GM12878 (cell line): ENCODE measurements at regions not wholly inside any gene's neighbourhood (a gene's known extent, or its start where the extent isn't known, plus 50 kb on each side); places are given as distances from the start of the nearest gene placed in this dataset.

ENCODE experiments used
- ATAC-seq: fragments of 200-7000 bp; cut with Tn5 transposase; 3 replicates; pipeline ENCODE4 v1.9.1; 2020; ENCODE audit warnings: mild to moderate bottlenecking, moderate library complexity
- BruUV-seq: library from RNA; stranded (reverse); fragments of 400-500 nt; replicated peaks from 2 replicates; lab custom pipeline; 2021; lab: Mats Ljungman, UMichigan
- CTCF ChIA-PET: fragments of 300-600 bp; sonication (Branson Sonifier 250); formaldehyde crosslinking; extraction: SDS; loops from one replicate; lab custom pipeline; 2021; ENCODE audit warnings: inconsistent platforms; lab: Yijun Ruan, JAX
- POLR2A ChIA-PET: fragments of 350-600 bp; formaldehyde crosslinking; extraction: SDS; loops from one replicate; lab custom pipeline; 2021; ENCODE audit warnings: inconsistent platforms; lab: Charles Lee
- RAD21 ChIA-PET: fragments of 300-600 bp; sonication (Branson Sonifier 250); formaldehyde crosslinking; loops from one replicate; lab custom pipeline; 2023; ENCODE audit warnings: antibody characterized with exemption; ENCODE audit not compliant: unreplicated experiment; lab: Charles Lee
- SMC1A ChIA-PET: fragments of 300-600 bp; sonication (Branson Sonifier 250); formaldehyde crosslinking; loops from one replicate; lab custom pipeline; 2023; ENCODE audit not compliant: unreplicated experiment, uncharacterized antibody; lab: Charles Lee
- DNase-seq: peaks from one replicate; pipeline ENCODE4 v3.0.0-alpha.2; 2011; ENCODE audit warnings: low read depth, low spot score
- FAIRE-seq: peaks from 3 replicates; lab custom pipeline; 2011; peaks lifted over from hg19 to GRCh38; lab: Jason Lieb, UNC
- H2AFZ ChIP-seq: 2 replicates; pipeline ENCODE4 v1.6.0; 2011; ENCODE audit warnings: low read depth, low read length, control low read depth; ENCODE audit not compliant: control insufficient read depth
- H3K27ac ChIP-seq: 2 replicates; pipeline ENCODE4 v1.5.1; 2011; ENCODE audit warnings: control low read depth; ENCODE audit not compliant: control insufficient read depth, insufficient read depth
- H3K27me3 ChIP-seq, 2 experiments: replicated peaks in 1 of 2; 2 replicates each; pipeline versions ENCODE4 v1.6.0 to v1.6.1; 2011; ENCODE audit warnings: low read length in 1 of 2; ENCODE audit not compliant: control insufficient read depth in 2 of 2, insufficient read depth in 2 of 2
- H3K36me3 ChIP-seq, 2 experiments: 2 replicates each; pipeline ENCODE4 v1.5.1; 2011; ENCODE audit warnings: low read length in 1 of 2; ENCODE audit not compliant: control insufficient read depth in 2 of 2, insufficient read depth in 2 of 2
- H3K4me1 ChIP-seq: 2 replicates; pipeline ENCODE4 v1.6.1; 2011; ENCODE audit warnings: mild to moderate bottlenecking, low read length, moderate library complexity, mixed read lengths; ENCODE audit not compliant: control insufficient read depth, insufficient read depth
- H3K4me2 ChIP-seq: 2 replicates; pipeline ENCODE4 v1.6.0; 2011; ENCODE audit warnings: control low read depth; ENCODE audit not compliant: control insufficient read depth, insufficient read depth
- H3K4me3 ChIP-seq: fragments of 200-600 bp; sonication (generic); 2 replicates; pipeline ENCODE4 v1.5.1; 2016
- H3K79me2 ChIP-seq: 2 replicates; pipeline ENCODE4 v1.6.0; 2011; ENCODE audit warnings: low read length; ENCODE audit not compliant: control insufficient read depth, insufficient read depth
- H3K9ac ChIP-seq: 2 replicates; pipeline ENCODE4 v1.8.0; 2011; ENCODE audit warnings: low read length, control low read depth, mixed read lengths; ENCODE audit not compliant: control insufficient read depth, insufficient read depth
- H3K9me3 ChIP-seq: replicated peaks from 3 replicates; pipeline ENCODE4 v1.5.1; 2011; ENCODE audit warnings: mild to moderate bottlenecking, low read length; ENCODE audit not compliant: control insufficient read depth, insufficient read depth
- H4K20me1 ChIP-seq: 2 replicates; pipeline ENCODE4 v1.6.0; 2011; ENCODE audit not compliant: control insufficient read depth, insufficient read depth
- ASH2L ChIP-seq: fragments of 300-600, 200-600 bp; sonication (generic); IDR thresholded peaks from 2 replicates; pipeline ENCODE4 v1.6.1; 2017; ENCODE audit warnings: low read depth, mild to moderate bottlenecking, borderline replicate concordance
- CBX5 ChIP-seq: sonication (generic); IDR thresholded peaks from 2 replicates; pipeline ENCODE4 v1.6.1; 2016; ENCODE audit warnings: low read depth, moderate library complexity, mild to moderate bottlenecking, inconsistent platforms
- E2F8 ChIP-seq: fragments of 450-650 bp; IDR thresholded peaks from 2 replicates; pipeline ENCODE4 v1.6.1; 2018; ENCODE audit warnings: mild to moderate bottlenecking, low read depth, moderate library complexity; ENCODE audit not compliant: partially characterized antibody
- ELK1 ChIP-seq: IDR thresholded peaks from 2 replicates; pipeline ENCODE4 v1.6.1; 2012; ENCODE audit warnings: low read depth, low read length, improper control_type of control experiment
- EP300 ChIP-seq, 2 experiments: fragments of 150-350 bp in 1 of 2; IDR thresholded peaks; 2 replicates each; pipeline ENCODE4 v1.6.1; 2011 to 2012; ENCODE audit warnings: low read depth in 2 of 2, low read length in 2 of 2, borderline replicate concordance in 1 of 2, improper control_type of control experiment in 1 of 2, inconsistent platforms in 1 of 2; ENCODE audit not compliant: control insufficient read depth in 1 of 2
- ESRRA ChIP-seq: IDR thresholded peaks from 2 replicates; pipeline ENCODE4 v1.6.1; 2012; ENCODE audit warnings: mild to moderate bottlenecking, low read length, improper control_type of control experiment
- FOS ChIP-seq: IDR thresholded peaks from 3 replicates; pipeline ENCODE4 v1.6.1; 2011; ENCODE audit warnings: borderline replicate concordance; ENCODE audit not compliant: insufficient read length; ENCODE audit errors: extremely low read depth
- IRF4 ChIP-seq: IDR thresholded peaks from 2 replicates; pipeline ENCODE4 v1.6.1; 2011; ENCODE audit warnings: low read depth, low read length
- KLF5 ChIP-seq: fragments of 450-650 bp; IDR thresholded peaks from 2 replicates; pipeline ENCODE4 v1.6.1; 2014; ENCODE audit warnings: mild to moderate bottlenecking; ENCODE audit not compliant: partially characterized antibody
- MTA3 ChIP-seq: IDR thresholded peaks from 2 replicates; pipeline ENCODE4 v1.6.1; 2012; ENCODE audit warnings: low read length, inconsistent platforms, borderline replicate concordance
- PRDM15 ChIP-seq: fragments of 450-650 bp; formaldehyde crosslinking; IDR thresholded peaks from 2 replicates; pipeline ENCODE4 v1.4.0; 2020; ENCODE audit warnings: mild to moderate bottlenecking, moderate library complexity
- SMAD5 ChIP-seq: IDR thresholded peaks from 2 replicates; pipeline ENCODE4 v1.6.1; 2016; ENCODE audit warnings: antibody characterized with exemption, low read depth
- SRF ChIP-seq, 2 experiments: IDR thresholded peaks; 2 replicates each; pipeline ENCODE4 v1.6.1; 2011; ENCODE audit warnings: low read depth in 2 of 2, low read length in 2 of 2, mild to moderate bottlenecking in 1 of 2, moderate library complexity in 1 of 2
- STAT1 ChIP-seq: fragments of 450-650 bp; conservative IDR thresholded peaks from 2 replicates; pipeline ENCODE4 v1.6.1; 2014; ENCODE audit warnings: antibody characterized with exemption, mild to moderate bottlenecking
- TBL1XR1 ChIP-seq: IDR thresholded peaks from 2 replicates; pipeline ENCODE4 v1.6.1; 2012; ENCODE audit warnings: low read depth, low read length, improper control_type of control experiment
- ZNF207 ChIP-seq: fragments of 450-650 bp; IDR thresholded peaks from 2 replicates; pipeline ENCODE4 v1.6.1; 2014; ENCODE audit warnings: antibody characterized with exemption, mild to moderate bottlenecking, borderline replicate concordance
- WGBS: methylation state at CpG from one replicate; pipeline ENCODE4 v1.1.6; 2016; ENCODE audit warnings: low lambda C conversion rate; ENCODE audit not compliant: insufficient replicate concordance, insufficient coverage; ENCODE audit errors: missing lambda C conversion rate; 5-methylcytosine and 5-hydroxymethylcytosine counted together
- in situ Hi-C: fragments of 300-500 bp; cut with MboI; formaldehyde crosslinking; loops from 9 replicates; pipeline ENCODE4 v1.14.3; 2018; ENCODE audit warnings: mixed read lengths
- intact Hi-C: fragments of 100-400 bp; cut with micrococcal nuclease; formaldehyde crosslinking; loops from one replicate; pipeline ENCODE4 v1.14.2; 2022; ENCODE audit not compliant: unreplicated experiment

- BruUV-seq: no TSS peak
- CTCF ChIA-PET: interaction anchor here (0.9 to 1.9 kb wide), 3 partner anchors 12 to 43 kb away, joined by 3 to 8 read pairs (median 5); no protein-coding TSS in a partner anchor
- no peak overlapping the region for H3K4me2 ChIP-seq
- TF ChIP-seq MTA3 (no peak), ZNF207 (no peak), PRDM15 (CRISPR knock-in tag) (no peak), TBL1XR1 (no peak), ESRRA (no peak), KLF5 (no peak), ELK1 (no peak), FOS (no peak), STAT1 (no peak), IRF4 (no peak), ASH2L (no peak), SMAD5 (no peak), SRF (IDR thresholded peaks at IDR 0.05; ENCODE audit: low read depth in 2 of 2, low read length in 2 of 2) (no peak), E2F8 (no peak), EP300 (IDR thresholded peaks at IDR 0.05; ENCODE audit: borderline replicate concordance in 1 of 2, control insufficient read depth in 1 of 2, low read depth in 2 of 2, low read length in 2 of 2) (no peak), CBX5 (no peak)
- POLR2A ChIA-PET: interaction anchor here (0.6 to 1.5 kb wide), 2 partner anchors 27 to 37 kb away, joined by 3 to 4 read pairs; no protein-coding TSS in a partner anchor
- H3K27ac ChIP-seq: no peak overlapping the region
- no peaks in the 10 kb centered on the region for H3K27me3 ChIP-seq
- H3K9me3 ChIP-seq: peaks cover 4% of the 10 kb centered on the region
- H3K4me3 ChIP-seq: no peak overlapping the region
- no peaks in the 10 kb centered on the region for H3K79me2 ChIP-seq
- peaks cover 9% of the 10 kb centered on the region for H3K4me1 ChIP-seq
- no peak overlapping the region for H3K9ac ChIP-seq
- H2AFZ ChIP-seq: no peak overlapping the region
- FAIRE-seq: no peak
- no peak for DNase-seq
- RAD21 ChIA-PET: interaction anchor here (1.0 to 1.1 kb wide), 3 partner anchors 27 to 56 kb away, joined by 3 read pairs; no protein-coding TSS in a partner anchor
- WGBS: 80% methylated on average over 1 of the region's 1 CpG
- intact Hi-C loops: no loop called here
- SMC1A ChIA-PET: interaction anchor here (0.6 to 1.9 kb wide), 8 partner anchors 10 to 219 kb away, joined by 3 to 14 read pairs (median 4); no protein-coding TSS in a partner anchor
- in situ Hi-C loops: loop anchor here (10.0 kb wide), 1 partner anchor 115 kb away; the partner anchor contains the start of gene ATF7IP2
- ATAC-seq: no peak
- no peaks in the 10 kb centered on the region for H3K36me3 ChIP-seq
- H4K20me1 ChIP-seq: no peaks in the 10 kb centered on the region
Observed at GRCh38 chr16:10269632-10270031, 87.4 kb upstream of the GRIN2A start.
